Liver (tissue), 7 donors: ENCODE measurements at regions not wholly inside any gene's neighbourhood (a gene's known extent, or its start where the extent isn't known, plus 50 kb on each side); places are given as distances from the start of the nearest gene placed in this dataset.

ENCODE experiments used
- DNase-seq: peaks from one replicate; pipeline ENCODE4 v3.0.0-alpha.2; 2017; ENCODE audit warnings: low spot score
- H3K27ac ChIP-seq, 2 donors: one replicate each; pipeline ENCODE4 v1.7.0; 2013; ENCODE audit warnings: inconsistent platforms in 2 of 2, low read length in 2 of 2, control low read depth in 1 of 2, low read depth in 1 of 2, mild to moderate bottlenecking in 1 of 2
- H3K27me3 ChIP-seq, 4 donors: one replicate each; pipeline versions ENCODE4 v1.6.1 to v1.7.0; 2013; ENCODE audit warnings: low read length in 3 of 4, inconsistent platforms in 1 of 4, mild to moderate bottlenecking in 1 of 4, moderate library complexity in 1 of 4; ENCODE audit not compliant: control insufficient read depth in 4 of 4, insufficient read depth in 4 of 4
- H3K36me3 ChIP-seq, 4 donors: one replicate each; pipeline versions ENCODE4 v1.6.1 to v1.7.0; 2013; ENCODE audit warnings: low read length in 3 of 4, mild to moderate bottlenecking in 3 of 4, low read depth in 1 of 4, moderate library complexity in 1 of 4; ENCODE audit not compliant: control insufficient read depth in 4 of 4, insufficient read depth in 3 of 4
- H3K4me1 ChIP-seq, 4 donors: one replicate each; pipeline versions ENCODE4 v1.6.1 to v1.7.0; 2013; ENCODE audit warnings: low read length in 3 of 4, mild to moderate bottlenecking in 3 of 4, moderate library complexity in 1 of 4; ENCODE audit not compliant: control insufficient read depth in 4 of 4, insufficient read depth in 4 of 4
- H3K4me3 ChIP-seq, 3 donors: one replicate each; pipeline versions ENCODE4 v1.6.1 to v1.7.0; 2013; ENCODE audit warnings: low read length in 3 of 3, control low read depth in 1 of 3, low read depth in 1 of 3, mild to moderate bottlenecking in 1 of 3
- H3K9ac ChIP-seq, 2 donors: one replicate each; pipeline ENCODE4 v1.7.0; 2013; ENCODE audit warnings: low read length in 2 of 2, mild to moderate bottlenecking in 2 of 2, moderate library complexity in 2 of 2, control low read depth in 1 of 2, low read depth in 1 of 2
- H3K9me3 ChIP-seq, 4 donors: one replicate each; pipeline versions ENCODE4 v1.6.1 to v1.7.0; 2013; ENCODE audit warnings: low read length in 3 of 4; ENCODE audit not compliant: control insufficient read depth in 4 of 4
- EGR1 ChIP-seq, 2 donors: IDR thresholded peaks; 2 replicates each; pipeline ENCODE4 v1.6.1; 2016 to 2018; ENCODE audit warnings: antibody characterized with exemption in 2 of 2, low read depth in 2 of 2
- FOXA1 ChIP-seq: IDR thresholded peaks from 2 replicates; pipeline ENCODE4 v1.6.1; 2016; ENCODE audit warnings: antibody characterized with exemption
- FOXA2 ChIP-seq: IDR thresholded peaks from 2 replicates; pipeline ENCODE4 v1.6.1; 2016; ENCODE audit warnings: antibody characterized with exemption
- GABPA ChIP-seq, 2 donors: IDR thresholded peaks in 1 of 2; conservative IDR thresholded peaks in 1 of 2; 2 replicates each; pipeline ENCODE4 v1.6.1; 2016; ENCODE audit warnings: antibody characterized with exemption in 2 of 2, mild to moderate bottlenecking in 1 of 2, moderate library complexity in 1 of 2
- HNF4G ChIP-seq: IDR thresholded peaks from 2 replicates; pipeline ENCODE4 v1.6.1; 2016; ENCODE audit warnings: antibody characterized with exemption
- NR2F2 ChIP-seq: IDR thresholded peaks from 2 replicates; pipeline ENCODE4 v1.6.1; 2016; ENCODE audit warnings: antibody characterized with exemption
- RAD21 ChIP-seq, 2 donors: IDR thresholded peaks; 2 replicates each; pipeline ENCODE4 v1.6.1; 2016; ENCODE audit warnings: antibody characterized with exemption in 2 of 2, mild to moderate bottlenecking in 2 of 2
- RXRA ChIP-seq, 2 donors: IDR thresholded peaks; 2 replicates each; pipeline ENCODE4 v1.6.1; 2017 to 2018; ENCODE audit warnings: antibody characterized with exemption in 2 of 2, mild to moderate bottlenecking in 1 of 2
- SP1 ChIP-seq: IDR thresholded peaks from 2 replicates; pipeline ENCODE4 v1.6.1; 2018; ENCODE audit warnings: antibody characterized with exemption, mild to moderate bottlenecking
- TAF1 ChIP-seq: conservative IDR thresholded peaks from 2 replicates; pipeline ENCODE4 v1.6.1; 2016; ENCODE audit warnings: antibody characterized with exemption, mild to moderate bottlenecking
- YY1 ChIP-seq: IDR thresholded peaks from 2 replicates; pipeline ENCODE4 v1.6.1; 2016; ENCODE audit warnings: antibody characterized with exemption, mild to moderate bottlenecking
- WGBS: extraction: QIAGEN DNeasy Blood & Tissue Kit; methylation state at CpG from one replicate; pipeline ENCODE4 v1.1.7; 2013; 5-methylcytosine and 5-hydroxymethylcytosine counted together
- TF ChIP-seq, protein P1 (sequence below): IDR thresholded peaks from 2 replicates; pipeline ENCODE4 v1.6.1; 2016; ENCODE audit warnings: antibody characterized with exemption
- TF ChIP-seq, protein P2 (sequence below): IDR thresholded peaks from 2 replicates; pipeline ENCODE4 v1.6.1; 2016; ENCODE audit warnings: antibody characterized with exemption
- TF ChIP-seq, protein P3 (sequence below): IDR thresholded peaks from 2 replicates; pipeline ENCODE4 v1.6.1; 2016; ENCODE audit warnings: antibody characterized with exemption
- TF ChIP-seq, protein P4 (sequence below): IDR thresholded peaks from 2 replicates; pipeline ENCODE4 v1.6.1; 2016; ENCODE audit warnings: antibody characterized with exemption, mild to moderate bottlenecking
- donor health status: healthy.
- donor health status: healthy.
- donor health status: healthy.
- donor health status: healthy.

DNA sequence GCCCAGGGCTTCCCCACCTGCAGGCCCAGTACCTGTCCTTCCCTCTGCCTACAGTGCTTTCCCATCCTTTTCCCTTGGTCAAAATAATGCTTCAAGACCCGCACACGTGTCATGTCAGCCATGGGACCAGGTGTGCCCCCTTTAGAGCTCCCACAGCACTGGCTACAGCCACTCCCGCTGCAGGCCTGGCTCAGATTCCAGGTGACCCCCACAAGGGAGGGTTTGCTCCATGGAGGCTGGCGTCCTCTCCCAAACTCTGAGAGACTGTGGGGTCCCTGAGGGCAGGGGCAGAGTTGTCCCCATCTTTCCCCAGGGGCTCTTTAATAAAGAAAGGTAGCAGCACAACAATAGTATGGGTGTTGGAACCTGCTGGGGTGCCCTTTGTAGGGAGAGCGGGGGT lies 66.4 kb upstream of the RUNX3 start:
- H3K27me3 ChIP-seq: no peaks in the 10 kb centered on the region
- no peak for DNase-seq
- no peaks in the 10 kb centered on the region for H3K36me3 ChIP-seq
- TF ChIP-seq, protein P1, sequence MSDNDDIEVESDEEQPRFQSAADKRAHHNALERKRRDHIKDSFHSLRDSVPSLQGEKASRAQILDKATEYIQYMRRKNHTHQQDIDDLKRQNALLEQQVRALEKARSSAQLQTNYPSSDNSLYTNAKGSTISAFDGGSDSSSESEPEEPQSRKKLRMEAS: no peak
- TF ChIP-seq, protein P2, sequence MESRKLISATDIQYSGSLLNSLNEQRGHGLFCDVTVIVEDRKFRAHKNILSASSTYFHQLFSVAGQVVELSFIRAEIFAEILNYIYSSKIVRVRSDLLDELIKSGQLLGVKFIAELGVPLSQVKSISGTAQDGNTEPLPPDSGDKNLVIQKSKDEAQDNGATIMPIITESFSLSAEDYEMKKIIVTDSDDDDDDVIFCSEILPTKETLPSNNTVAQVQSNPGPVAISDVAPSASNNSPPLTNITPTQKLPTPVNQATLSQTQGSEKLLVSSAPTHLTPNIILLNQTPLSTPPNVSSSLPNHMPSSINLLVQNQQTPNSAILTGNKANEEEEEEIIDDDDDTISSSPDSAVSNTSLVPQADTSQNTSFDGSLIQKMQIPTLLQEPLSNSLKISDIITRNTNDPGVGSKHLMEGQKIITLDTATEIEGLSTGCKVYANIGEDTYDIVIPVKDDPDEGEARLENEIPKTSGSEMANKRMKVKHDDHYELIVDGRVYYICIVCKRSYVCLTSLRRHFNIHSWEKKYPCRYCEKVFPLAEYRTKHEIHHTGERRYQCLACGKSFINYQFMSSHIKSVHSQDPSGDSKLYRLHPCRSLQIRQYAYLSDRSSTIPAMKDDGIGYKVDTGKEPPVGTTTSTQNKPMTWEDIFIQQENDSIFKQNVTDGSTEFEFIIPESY: no peak
- TF ChIP-seq YY1 (no peak), FOXA2 (no peak), RXRA (IDR thresholded peaks at IDR 0.05) (no peak), TAF1 (no peak)
- TF ChIP-seq, protein P3, sequence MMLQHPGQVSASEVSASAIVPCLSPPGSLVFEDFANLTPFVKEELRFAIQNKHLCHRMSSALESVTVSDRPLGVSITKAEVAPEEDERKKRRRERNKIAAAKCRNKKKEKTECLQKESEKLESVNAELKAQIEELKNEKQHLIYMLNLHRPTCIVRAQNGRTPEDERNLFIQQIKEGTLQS: no peak
- H3K9ac ChIP-seq: no peak overlapping the region
- H3K27ac ChIP-seq: no peak overlapping the region
- H3K4me1 ChIP-seq: no peaks in the 10 kb centered on the region
- WGBS: 86% methylated on average over 5 of the region's 5 CpGs
- peaks cover 0 to 4% (median 1%) of the 10 kb centered on the region in 4 donors for H3K9me3 ChIP-seq
- no peak overlapping the region for H3K4me3 ChIP-seq

DNA sequence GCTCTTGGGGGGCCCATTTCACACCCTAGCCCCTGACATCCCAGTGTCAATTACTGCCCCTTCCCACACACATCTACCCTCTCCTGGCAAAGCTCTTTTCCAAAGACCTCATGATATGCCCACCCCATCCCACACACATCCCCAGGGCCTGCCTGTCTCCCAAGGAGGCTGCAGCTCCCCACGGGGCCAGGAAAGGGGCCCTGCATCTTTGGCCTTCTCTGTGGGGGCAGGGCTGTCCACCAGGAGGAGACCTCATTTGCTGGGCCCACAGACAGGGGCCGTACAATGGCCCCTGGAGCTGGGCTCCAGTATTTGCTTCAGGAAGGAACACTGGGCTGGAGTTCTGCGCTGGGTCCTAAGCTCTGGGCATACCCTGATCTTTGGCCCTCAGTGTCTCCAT lies 65.6 kb upstream of the RUNX3 start:
- no peaks in the 10 kb centered on the region for H3K4me1 ChIP-seq

DNA sequence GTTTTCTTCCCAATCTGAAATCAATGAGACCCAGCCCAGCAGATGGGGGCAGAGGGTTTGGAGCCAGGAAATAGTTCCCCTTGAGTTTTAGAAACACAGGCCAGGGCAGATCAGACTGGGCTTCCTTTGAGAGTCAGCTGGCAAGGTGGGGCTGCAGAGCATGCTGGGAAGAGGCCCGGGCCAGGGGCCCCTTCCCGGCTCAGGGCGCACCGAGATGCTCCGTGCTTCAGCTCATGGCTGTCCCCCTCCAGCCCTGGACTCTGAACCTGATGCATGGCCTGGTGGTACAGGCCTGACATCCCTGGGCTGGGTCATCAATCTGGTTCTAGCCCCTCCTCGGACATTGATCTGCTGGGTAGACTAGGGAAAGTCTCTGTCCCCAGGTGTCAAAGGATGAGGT lies 65.1 kb upstream of the RUNX3 start:
- Histone ChIP-seq H3K9me3 (peaks cover 0 to 4% (median 1%) of the 10 kb centered on the region in 4 donors), H3K36me3 (no peaks in the 10 kb centered on the region), H3K9ac (no peak overlapping the region), H3K27me3 (no peaks in the 10 kb centered on the region), H3K4me3 (no peak overlapping the region), H3K27ac (no peak overlapping the region), H3K4me1 (no peaks in the 10 kb centered on the region)
- DNase-seq: no peak
- WGBS: 64% methylated on average over 6 of the region's 6 CpGs
- no peak for TF ChIP-seq NR2F2
- TF ChIP-seq, protein P1: no peak
- no peak for TF ChIP-seq SP1
- no peak for TF ChIP-seq EGR1 (IDR thresholded peaks at IDR 0.05; ENCODE audit: low read depth in 2 of 2)
- no peak for TF ChIP-seq RAD21 (IDR thresholded peaks at IDR 0.05)
- TF ChIP-seq, protein P4, sequence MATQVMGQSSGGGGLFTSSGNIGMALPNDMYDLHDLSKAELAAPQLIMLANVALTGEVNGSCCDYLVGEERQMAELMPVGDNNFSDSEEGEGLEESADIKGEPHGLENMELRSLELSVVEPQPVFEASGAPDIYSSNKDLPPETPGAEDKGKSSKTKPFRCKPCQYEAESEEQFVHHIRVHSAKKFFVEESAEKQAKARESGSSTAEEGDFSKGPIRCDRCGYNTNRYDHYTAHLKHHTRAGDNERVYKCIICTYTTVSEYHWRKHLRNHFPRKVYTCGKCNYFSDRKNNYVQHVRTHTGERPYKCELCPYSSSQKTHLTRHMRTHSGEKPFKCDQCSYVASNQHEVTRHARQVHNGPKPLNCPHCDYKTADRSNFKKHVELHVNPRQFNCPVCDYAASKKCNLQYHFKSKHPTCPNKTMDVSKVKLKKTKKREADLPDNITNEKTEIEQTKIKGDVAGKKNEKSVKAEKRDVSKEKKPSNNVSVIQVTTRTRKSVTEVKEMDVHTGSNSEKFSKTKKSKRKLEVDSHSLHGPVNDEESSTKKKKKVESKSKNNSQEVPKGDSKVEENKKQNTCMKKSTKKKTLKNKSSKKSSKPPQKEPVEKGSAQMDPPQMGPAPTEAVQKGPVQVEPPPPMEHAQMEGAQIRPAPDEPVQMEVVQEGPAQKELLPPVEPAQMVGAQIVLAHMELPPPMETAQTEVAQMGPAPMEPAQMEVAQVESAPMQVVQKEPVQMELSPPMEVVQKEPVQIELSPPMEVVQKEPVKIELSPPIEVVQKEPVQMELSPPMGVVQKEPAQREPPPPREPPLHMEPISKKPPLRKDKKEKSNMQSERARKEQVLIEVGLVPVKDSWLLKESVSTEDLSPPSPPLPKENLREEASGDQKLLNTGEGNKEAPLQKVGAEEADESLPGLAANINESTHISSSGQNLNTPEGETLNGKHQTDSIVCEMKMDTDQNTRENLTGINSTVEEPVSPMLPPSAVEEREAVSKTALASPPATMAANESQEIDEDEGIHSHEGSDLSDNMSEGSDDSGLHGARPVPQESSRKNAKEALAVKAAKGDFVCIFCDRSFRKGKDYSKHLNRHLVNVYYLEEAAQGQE: no peak
- TF ChIP-seq GABPA (IDR thresholded peaks at IDR 0.05 in 1 of 2, conservative IDR thresholded peaks at IDR 0.05 in 1 of 2): no peak
- no peak for TF ChIP-seq HNF4G
- TF ChIP-seq FOXA1: no peak

More for the DNA sequence above, 65.6 kb upstream of the RUNX3 start:
- Histone ChIP-seq H3K27ac (no peak overlapping the region), H3K27me3 (no peaks in the 10 kb centered on the region), H3K36me3 (no peaks in the 10 kb centered on the region), H3K4me3 (no peak overlapping the region), H3K9ac (no peak overlapping the region), H3K9me3 (peaks cover 0 to 4% (median 1%) of the 10 kb centered on the region in 4 donors)
- no peak for DNase-seq
- no peak for TF ChIP-seq RXRA (IDR thresholded peaks at IDR 0.05)
- TF ChIP-seq FOXA2: no peak
- TF ChIP-seq, protein P3: no peak
- TF ChIP-seq, protein P4: no peak
- 87% methylated on average over 3 of the region's 3 CpGs for WGBS
